Trophoblast cell (in vitro differentiated cells and primary cell): ENCODE measurements at regions not wholly inside any gene's neighbourhood (a gene's known extent, or its start where the extent isn't known, plus 50 kb on each side); places are given as distances from the start of the nearest gene placed in this dataset.

ENCODE experiments used
- DNase-seq, 2 donors: peaks; one replicate each; pipeline ENCODE4 v3.0.0-alpha.2; 2016
- H2AFZ ChIP-seq: 2 replicates; pipeline ENCODE4 v1.6.1; 2013; ENCODE audit warnings: low read length, moderate library complexity, mild to moderate bottlenecking; ENCODE audit not compliant: insufficient read depth, poor library complexity
- H2AK5ac ChIP-seq: 2 replicates; pipeline ENCODE4 v1.6.1; 2013; ENCODE audit warnings: mild to moderate bottlenecking, low read length
- H2BK120ac ChIP-seq: 2 replicates; pipeline ENCODE4 v1.6.1; 2013; ENCODE audit warnings: low read length, mild to moderate bottlenecking, moderate library complexity; ENCODE audit not compliant: insufficient read depth, poor library complexity
- H2BK12ac ChIP-seq: 2 replicates; pipeline ENCODE4 v1.6.1; 2013; ENCODE audit warnings: mild to moderate bottlenecking, low read length, moderate library complexity
- H2BK5ac ChIP-seq: 2 replicates; pipeline ENCODE4 v1.6.1; 2013; ENCODE audit warnings: low read length, low read depth, moderate library complexity, mild to moderate bottlenecking; ENCODE audit not compliant: poor library complexity
- H3K14ac ChIP-seq: 2 replicates; pipeline ENCODE4 v1.6.1; 2013; ENCODE audit warnings: mild to moderate bottlenecking, low read length
- H3K18ac ChIP-seq: 2 replicates; pipeline ENCODE4 v1.6.1; 2013; ENCODE audit warnings: mild to moderate bottlenecking, low read length
- H3K23ac ChIP-seq: 2 replicates; pipeline ENCODE4 v1.6.1; 2013; ENCODE audit warnings: low read length
- H3K27ac ChIP-seq: 2 replicates; pipeline ENCODE4 v1.5.1; 2013; ENCODE audit warnings: low read depth, mild to moderate bottlenecking, inconsistent platforms, low read length, moderate library complexity
- H3K27me3 ChIP-seq: 2 replicates; pipeline ENCODE4 v1.6.1; 2013; ENCODE audit warnings: inconsistent platforms, mild to moderate bottlenecking, low read length, moderate library complexity; ENCODE audit not compliant: insufficient read depth
- H3K36me3 ChIP-seq, 2 experiments: 1 replicate in 1 of 2; 2 replicates in 1 of 2; pipeline ENCODE4 v1.6.1; 2013; ENCODE audit warnings: low read length in 2 of 2, mild to moderate bottlenecking in 2 of 2, moderate library complexity in 1 of 2; ENCODE audit not compliant: insufficient read depth in 2 of 2, control insufficient read depth in 1 of 2
- H3K4ac ChIP-seq: 2 replicates; pipeline ENCODE4 v1.6.1; 2013; ENCODE audit warnings: low read depth, mild to moderate bottlenecking, low read length, moderate library complexity
- H3K4me1 ChIP-seq, 2 experiments: 1 replicate in 1 of 2; 2 replicates in 1 of 2; pipeline ENCODE4 v1.6.1; 2013; ENCODE audit warnings: low read length in 2 of 2, mild to moderate bottlenecking in 2 of 2, moderate library complexity in 1 of 2; ENCODE audit not compliant: insufficient read depth in 2 of 2, control insufficient read depth in 1 of 2
- H3K4me2 ChIP-seq: 2 replicates; pipeline ENCODE4 v1.6.1; 2013; ENCODE audit warnings: inconsistent platforms, mild to moderate bottlenecking, low read length, moderate library complexity
- H3K4me3 ChIP-seq: 2 replicates; pipeline ENCODE4 v1.5.1; 2013; ENCODE audit warnings: mild to moderate bottlenecking, low read depth, low read length, inconsistent platforms
- H3K79me1 ChIP-seq: one replicate; pipeline ENCODE4 v1.6.1; 2013; ENCODE audit warnings: low read length
- H3K79me2 ChIP-seq: 2 replicates; pipeline ENCODE4 v1.6.1; 2013; ENCODE audit warnings: low read length, mild to moderate bottlenecking; ENCODE audit not compliant: control insufficient read depth, insufficient read depth, poor library complexity
- H3K9ac ChIP-seq: 2 replicates; pipeline ENCODE4 v1.6.1; 2013; ENCODE audit warnings: mild to moderate bottlenecking, low read length
- H3K9me3 ChIP-seq: 2 replicates; pipeline ENCODE4 v1.6.1; 2013; ENCODE audit warnings: low read depth, mild to moderate bottlenecking, control low read depth, inconsistent platforms, low read length; ENCODE audit not compliant: insufficient read depth
- H4K12ac ChIP-seq: 2 replicates; pipeline ENCODE4 v1.6.1; 2013; ENCODE audit warnings: low read depth, mild to moderate bottlenecking, low read length, moderate library complexity
- H4K8ac ChIP-seq: 2 replicates; pipeline ENCODE4 v1.6.1; 2013; ENCODE audit warnings: low read depth, mild to moderate bottlenecking, low read length, moderate library complexity
- H4K91ac ChIP-seq: one replicate; pipeline ENCODE4 v1.6.1; 2013; ENCODE audit warnings: low read depth, mild to moderate bottlenecking, low read length, moderate library complexity
- WGBS: extraction: QIAGEN DNeasy Blood & Tissue Kit; methylation state at CpG from one replicate; pipeline ENCODE4 v1.1.7; 2013; ENCODE audit warnings: missing lambda C conversion rate; ENCODE audit not compliant: insufficient read length, insufficient coverage; ENCODE audit errors: extremely low coverage; 5-methylcytosine and 5-hydroxymethylcytosine counted together

GRCh38 chr7:16084370-16084769, 337.0 kb downstream of the CRPPA start:
- Histone ChIP-seq H3K4me2 (no peak overlapping the region), H3K27me3 (no peaks in the 10 kb centered on the region), H2AFZ (no peak overlapping the region), H3K36me3 (no peaks in the 10 kb centered on the region), H3K23ac (no peak overlapping the region), H3K79me2 (no peaks in the 10 kb centered on the region), H3K4me3 (no peak overlapping the region), H3K4ac (no peak overlapping the region), H2BK12ac (no peak overlapping the region), H3K9me3 (peaks cover 1% of the 10 kb centered on the region), H4K91ac (no peak overlapping the region), H3K79me1 (no peaks in the 10 kb centered on the region), H2AK5ac (no peak overlapping the region), H3K9ac (no peak overlapping the region), H3K4me1 (no peaks in the 10 kb centered on the region), H4K12ac (no peak overlapping the region), H3K18ac (no peak overlapping the region), H2BK120ac (no peak overlapping the region), H3K27ac (no peak overlapping the region), H2BK5ac (no peak overlapping the region), H4K8ac (no peak overlapping the region), H3K14ac (no peak overlapping the region)
- WGBS: no CpG with 5 or more reads among the region's 3 CpGs
- DNase-seq: no peak

DNA sequence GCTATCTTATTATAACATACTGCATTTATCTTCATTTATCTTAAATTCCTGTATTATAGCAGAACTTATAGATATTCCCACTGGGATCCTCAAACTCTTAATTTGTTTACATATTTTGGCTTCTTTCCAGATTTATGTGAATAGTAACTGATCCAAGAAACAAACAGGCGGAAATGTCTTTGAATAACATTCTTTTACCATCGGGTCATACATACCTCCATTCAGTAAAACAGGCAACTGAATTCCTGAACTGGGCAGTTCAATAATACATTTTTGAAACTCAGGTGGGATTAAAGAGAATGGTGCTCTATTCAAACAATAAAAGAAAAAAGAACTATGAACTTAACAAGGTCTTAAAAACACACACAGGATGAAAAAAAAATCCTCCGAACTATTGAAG, 337.4 kb downstream of the CRPPA start:
- Histone ChIP-seq H3K4me1 (no peaks in the 10 kb centered on the region), H3K27me3 (no peaks in the 10 kb centered on the region), H2AFZ (no peak overlapping the region), H2BK5ac (no peak overlapping the region), H3K4me3 (no peak overlapping the region), H3K23ac (no peak overlapping the region), H3K18ac (no peak overlapping the region), H3K4me2 (no peak overlapping the region), H3K79me2 (no peaks in the 10 kb centered on the region), H3K14ac (no peak overlapping the region), H4K8ac (no peak overlapping the region), H3K9ac (no peak overlapping the region), H3K27ac (no peak overlapping the region), H4K12ac (no peak overlapping the region), H3K36me3 (no peaks in the 10 kb centered on the region), H3K9me3 (peaks cover 1% of the 10 kb centered on the region), H2BK12ac (no peak overlapping the region), H2AK5ac (no peak overlapping the region), H3K4ac (no peak overlapping the region), H3K79me1 (no peaks in the 10 kb centered on the region), H4K91ac (no peak overlapping the region), H2BK120ac (no peak overlapping the region)
- peak in 1 of 2 donors; percentile 43 for DNase-seq
- WGBS: no CpG with 5 or more reads among the region's 3 CpGs

GRCh38 chr7:16080131-16080530, 341.2 kb downstream of the CRPPA start:
- Histone ChIP-seq H4K91ac (no peak overlapping the region), H3K4me3 (no peak overlapping the region), H2BK5ac (no peak overlapping the region), H4K8ac (no peak overlapping the region), H3K9ac (no peak overlapping the region), H4K12ac (no peak overlapping the region), H3K18ac (no peak overlapping the region), H2BK12ac (no peak overlapping the region), H2BK120ac (no peak overlapping the region), H3K14ac (no peak overlapping the region), H2AK5ac (no peak overlapping the region), H3K79me1 (no peaks in the 10 kb centered on the region), H3K27ac (no peak overlapping the region), H3K4ac (no peak overlapping the region), H3K9me3 (peaks cover 1% of the 10 kb centered on the region), H3K79me2 (no peaks in the 10 kb centered on the region), H3K36me3 (no peaks in the 10 kb centered on the region), H3K4me2 (no peak overlapping the region), H3K23ac (no peak overlapping the region), H3K27me3 (no peaks in the 10 kb centered on the region), H2AFZ (no peak overlapping the region), H3K4me1 (no peaks in the 10 kb centered on the region)
- DNase-seq: no peak
- no CpG with 5 or more reads among the region's 2 CpGs for WGBS

- Histone ChIP-seq H3K4me1 (no peaks in the 10 kb centered on the region), H3K9ac (no peak overlapping the region), H3K9me3 (peaks cover 1% of the 10 kb centered on the region), H3K27ac (no peak overlapping the region), H3K4ac (no peak overlapping the region), H4K91ac (no peak overlapping the region), H2BK120ac (no peak overlapping the region), H3K4me3 (no peak overlapping the region), H4K12ac (no peak overlapping the region), H2BK5ac (no peak overlapping the region), H3K18ac (no peak overlapping the region), H2AFZ (no peak overlapping the region), H3K4me2 (no peak overlapping the region), H2BK12ac (no peak overlapping the region), H3K23ac (no peak overlapping the region), H3K14ac (no peak overlapping the region), H3K79me2 (no peaks in the 10 kb centered on the region), H4K8ac (no peak overlapping the region), H3K36me3 (no peaks in the 10 kb centered on the region), H3K27me3 (no peaks in the 10 kb centered on the region), H3K79me1 (no peaks in the 10 kb centered on the region), H2AK5ac (no peak overlapping the region)
- peak in 1 of 2 donors; percentile 24 for DNase-seq
- WGBS: 100% methylated on average over 1 of the region's 3 CpGs
Observed at GRCh38 chr7:16079723-16080122, 341.6 kb downstream of the CRPPA start.
